ENCODE measurements at regions not wholly inside any gene's neighbourhood (a gene's known extent, or its start where the extent isn't known, plus 50 kb on each side); places are given as distances from the start of the nearest gene placed in this dataset.
A peak's percentile ranks its signal among the peaks of the same experiment; 100 is the strongest.
"Not testable (repeated sequence)": the region's sequence is repeated elsewhere in the genome, so short reads cannot be mapped to it uniquely, and the experiment has no call there.

GRCh38 chr1:143816369-143816768, 155.4 kb downstream of the FAM72C start:
- not testable (repeated sequence) for H3K4me3 Mint-ChIP-seq; H3K27me3 Mint-ChIP-seq; H3K36me3 Mint-ChIP-seq (ENCODE audit: low read depth); H3K27ac Mint-ChIP-seq; H3K4me1 Mint-ChIP-seq; H3K9me3 Mint-ChIP-seq; ATAC-seq (replicated peaks)

GRCh38 chr1:143805374-143805773, 166.4 kb downstream of the FAM72C start:
- not testable (repeated sequence) for H3K4me3 Mint-ChIP-seq; H3K27ac Mint-ChIP-seq; H3K27me3 Mint-ChIP-seq; H3K9me3 Mint-ChIP-seq; H3K4me1 Mint-ChIP-seq; H3K36me3 Mint-ChIP-seq (ENCODE audit: low read depth); ATAC-seq (replicated peaks)

GRCh38 chr1:143804707-143805356, 167.0 kb downstream of the FAM72C start:
- ATAC-seq (replicated peaks); H3K4me1 Mint-ChIP-seq; H3K27ac Mint-ChIP-seq; H3K9me3 Mint-ChIP-seq; H3K36me3 Mint-ChIP-seq (ENCODE audit: low read depth); H3K4me3 Mint-ChIP-seq; H3K27me3 Mint-ChIP-seq: not testable (repeated sequence)

- peak; percentile 45 for ATAC-seq (replicated peaks)
- H3K4me1 Mint-ChIP-seq; H3K36me3 Mint-ChIP-seq (ENCODE audit: low read depth); H3K9me3 Mint-ChIP-seq; H3K27me3 Mint-ChIP-seq: not testable (repeated sequence)
- Mint-ChIP-seq H3K4me3 (peak overlapping the region; percentile 67), H3K27ac (peak overlapping the region; percentile 78)
These were observed 167.8 kb downstream of the FAM72C start for GRCh38 chr1:143803927-143804411.

- not testable (repeated sequence) for H3K4me1 Mint-ChIP-seq; ATAC-seq (replicated peaks); H3K36me3 Mint-ChIP-seq (ENCODE audit: low read depth); H3K9me3 Mint-ChIP-seq; H3K4me3 Mint-ChIP-seq; H3K27ac Mint-ChIP-seq; H3K27me3 Mint-ChIP-seq
These were observed 168.7 kb downstream of the FAM72C start for GRCh38 chr1:143803095-143803494.

- not testable (repeated sequence) for H3K27me3 Mint-ChIP-seq; H3K27ac Mint-ChIP-seq; H3K4me3 Mint-ChIP-seq; H3K36me3 Mint-ChIP-seq (ENCODE audit: low read depth); H3K9me3 Mint-ChIP-seq; H3K4me1 Mint-ChIP-seq
- peak; percentile 86 for ATAC-seq (replicated peaks)
These were observed 172.1 kb downstream of the FAM72C start for GRCh38 chr1:143799568-143800187.

DNA sequence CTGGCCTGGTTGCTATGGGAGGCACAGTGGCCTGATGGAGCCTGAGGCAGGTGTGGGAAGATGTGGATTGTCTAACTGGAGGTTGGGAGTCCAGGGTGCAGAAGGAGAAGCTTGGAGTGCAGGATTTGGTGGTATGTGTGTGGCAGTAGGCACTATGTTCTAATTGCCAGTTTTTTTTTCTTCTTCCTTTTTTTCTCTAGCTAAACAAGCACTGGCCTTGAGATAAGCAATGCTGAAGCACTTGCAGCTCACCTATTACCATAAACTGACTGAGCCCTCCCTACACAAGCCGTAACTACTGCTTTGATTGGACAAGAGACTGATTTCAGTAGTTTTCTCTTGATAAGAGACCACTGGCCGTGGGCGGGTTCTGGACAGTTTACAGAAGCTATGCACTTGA, 175.4 kb downstream of the FAM72C start:
- not testable (repeated sequence) for H3K27me3 Mint-ChIP-seq; H3K9me3 Mint-ChIP-seq; H3K4me3 Mint-ChIP-seq; ATAC-seq (replicated peaks); H3K27ac Mint-ChIP-seq; H3K36me3 Mint-ChIP-seq (ENCODE audit: low read depth); H3K4me1 Mint-ChIP-seq

DNA sequence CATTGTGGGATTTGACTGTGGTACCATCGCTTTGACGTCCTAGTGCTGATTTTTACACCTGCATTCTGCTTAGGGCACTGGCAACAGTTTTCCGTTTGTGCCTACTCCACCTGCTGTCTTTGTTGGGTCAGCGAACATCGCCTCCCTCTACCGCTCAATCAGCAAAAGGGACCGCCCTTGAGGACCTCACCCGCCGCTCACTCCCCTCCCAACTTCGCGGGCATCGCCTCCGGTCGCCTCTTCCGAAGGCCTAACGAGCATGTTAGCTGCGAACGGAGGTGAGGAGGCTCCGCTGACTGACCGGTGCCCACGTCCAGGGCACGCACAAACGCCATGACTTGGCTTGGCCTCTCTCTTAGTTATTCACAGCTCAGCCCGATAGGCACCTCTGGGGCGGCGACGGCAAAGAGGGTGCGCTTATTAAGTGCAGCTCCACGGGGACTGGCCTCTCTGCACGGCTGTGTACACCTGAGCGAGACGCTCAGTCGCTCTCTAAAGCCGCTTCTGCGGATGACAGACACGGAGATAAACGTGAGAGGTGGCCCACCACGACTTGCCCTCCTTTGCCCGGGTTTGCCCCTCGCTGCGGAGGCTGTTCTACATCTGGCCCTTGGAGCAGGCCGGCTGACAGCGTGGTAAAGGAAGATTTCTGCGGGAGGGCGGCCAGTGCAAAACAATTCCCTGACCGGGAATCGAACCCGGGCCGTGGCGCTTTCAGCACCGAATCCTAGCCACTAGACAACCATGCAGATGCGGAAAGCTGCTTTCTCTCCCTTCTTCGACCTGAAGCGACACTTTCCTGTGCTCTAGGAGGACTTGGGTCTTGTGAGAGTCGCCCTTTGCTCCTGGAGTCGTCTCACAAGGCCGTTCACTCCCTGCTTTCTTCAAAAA, 179.5 kb downstream of the FAM72C start:
- H3K4me1 Mint-ChIP-seq; H3K4me3 Mint-ChIP-seq; H3K27ac Mint-ChIP-seq; H3K27me3 Mint-ChIP-seq; H3K9me3 Mint-ChIP-seq; H3K36me3 Mint-ChIP-seq (ENCODE audit: low read depth): not testable (repeated sequence)
- ATAC-seq (replicated peaks), result peak; percentile 83

- not testable (repeated sequence) for H3K4me3 Mint-ChIP-seq; ATAC-seq (replicated peaks); H3K27me3 Mint-ChIP-seq; H3K36me3 Mint-ChIP-seq (ENCODE audit: low read depth); H3K9me3 Mint-ChIP-seq; H3K27ac Mint-ChIP-seq; H3K4me1 Mint-ChIP-seq
These were observed 185.4 kb downstream of the FAM72C start for GRCh38 chr1:143786381-143786780.

GRCh38 chr1:143785883-143786282, 185.9 kb downstream of the FAM72C start:
- not testable (repeated sequence) for H3K27me3 Mint-ChIP-seq; H3K9me3 Mint-ChIP-seq; H3K27ac Mint-ChIP-seq; H3K36me3 Mint-ChIP-seq (ENCODE audit: low read depth); H3K4me1 Mint-ChIP-seq; ATAC-seq (replicated peaks); H3K4me3 Mint-ChIP-seq

- not testable (repeated sequence) for H3K9me3 Mint-ChIP-seq; H3K4me3 Mint-ChIP-seq; H3K4me1 Mint-ChIP-seq; H3K27me3 Mint-ChIP-seq; H3K27ac Mint-ChIP-seq; H3K36me3 Mint-ChIP-seq (ENCODE audit: low read depth)
- peak; percentile 35 for ATAC-seq (replicated peaks)
These were observed 187.4 kb downstream of the FAM72C start for GRCh38 chr1:143784239-143784882.

- H3K9me3 Mint-ChIP-seq; H3K27me3 Mint-ChIP-seq; H3K4me1 Mint-ChIP-seq; H3K27ac Mint-ChIP-seq; H3K36me3 Mint-ChIP-seq (ENCODE audit: low read depth); H3K4me3 Mint-ChIP-seq: not testable (repeated sequence)
- ATAC-seq (replicated peaks), result peak; percentile 77
These were observed 193.6 kb downstream of the FAM72C start for GRCh38 chr1:143778178-143778577.

- ATAC-seq (replicated peaks); H3K9me3 Mint-ChIP-seq; H3K4me1 Mint-ChIP-seq; H3K27me3 Mint-ChIP-seq; H3K36me3 Mint-ChIP-seq (ENCODE audit: low read depth); H3K27ac Mint-ChIP-seq; H3K4me3 Mint-ChIP-seq: not testable (repeated sequence)
These were observed 207.0 kb downstream of the FAM72C start for GRCh38 chr1:143764831-143765230.

DNA sequence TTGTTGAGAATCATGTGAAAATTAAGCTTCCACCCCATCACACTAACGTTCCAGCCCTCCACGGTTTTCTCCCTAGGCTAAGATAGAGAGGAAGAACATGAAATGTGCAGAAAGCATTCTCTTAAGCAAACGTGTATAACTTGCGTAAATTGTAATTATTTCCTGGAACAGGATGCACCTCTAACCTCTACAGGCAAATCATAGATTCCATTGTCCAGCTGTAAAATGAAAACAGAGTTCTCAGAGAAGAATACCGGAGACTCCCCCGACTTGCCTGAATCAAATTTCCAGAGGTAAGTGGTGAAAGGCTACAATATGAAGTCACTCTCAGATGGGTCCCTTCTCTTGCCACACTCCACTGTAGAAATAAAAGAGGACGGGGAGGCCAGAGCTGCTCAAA, 211.4 kb downstream of the FAM72C start:
- H3K27ac Mint-ChIP-seq; H3K27me3 Mint-ChIP-seq; H3K36me3 Mint-ChIP-seq (ENCODE audit: low read depth); H3K9me3 Mint-ChIP-seq; H3K4me3 Mint-ChIP-seq; ATAC-seq (replicated peaks); H3K4me1 Mint-ChIP-seq: not testable (repeated sequence)

GRCh38 chr1:143755961-143756360, 215.8 kb downstream of the FAM72C start:
- ATAC-seq (replicated peaks); H3K4me3 Mint-ChIP-seq; H3K27ac Mint-ChIP-seq; H3K4me1 Mint-ChIP-seq; H3K36me3 Mint-ChIP-seq (ENCODE audit: low read depth); H3K9me3 Mint-ChIP-seq: not testable (repeated sequence)
- H3K27me3 Mint-ChIP-seq, result peaks cover 15% of the 10 kb centered on the region
